Gastrocnemius medialis (tissue), 4 donors: ENCODE measurements at regions not wholly inside any gene's neighbourhood (a gene's known extent, or its start where the extent isn't known, plus 50 kb on each side); places are given as distances from the start of the nearest gene placed in this dataset.

ENCODE experiments used
- POLR2A ChIP-seq, 2 donors: fragments of 450-650 bp; IDR thresholded peaks; one replicate each; pipeline ENCODE4 v1.6.1; 2017; ENCODE audit warnings: antibody characterized with exemption in 2 of 2, mild to moderate bottlenecking in 2 of 2, moderate library complexity in 2 of 2
- TF ChIP-seq, protein P1 (sequence below), 5 experiments: fragments of 450-650 bp in 3 of 5; fragments of 200-600 bp in 2 of 5; sonication (generic) in 2 of 5; IDR thresholded peaks in 4 of 5; conservative IDR thresholded peaks in 1 of 5; 1 replicate in 4 of 5; 2 replicates in 1 of 5; pipeline ENCODE4 v1.5.1; 2016 to 2019; ENCODE audit warnings: antibody characterized with exemption in 5 of 5, mild to moderate bottlenecking in 3 of 5, moderate library complexity in 3 of 5

DNA sequence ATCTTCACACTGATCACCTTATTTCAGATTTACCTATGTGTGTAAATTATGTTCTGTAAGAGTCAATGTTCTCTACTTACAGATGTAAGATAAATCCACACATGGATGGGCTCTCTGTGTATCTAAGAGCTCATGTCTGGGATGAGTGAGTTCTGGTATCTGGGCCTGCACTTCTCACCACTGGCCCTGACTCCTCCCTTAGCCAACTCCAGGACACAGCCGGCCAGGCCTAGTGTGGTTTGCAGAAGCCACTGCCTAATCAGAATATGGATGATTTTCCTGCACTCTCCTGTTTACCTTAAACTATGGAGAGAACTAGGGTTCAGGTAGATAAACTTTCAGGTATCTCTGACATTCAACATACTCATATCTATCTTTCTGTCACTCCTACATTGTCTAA, 1284.8 kb downstream of the TMEM121 start:
- TF ChIP-seq POLR2A (IDR thresholded peaks at IDR 0.05): no peak
- TF ChIP-seq, protein P1, sequence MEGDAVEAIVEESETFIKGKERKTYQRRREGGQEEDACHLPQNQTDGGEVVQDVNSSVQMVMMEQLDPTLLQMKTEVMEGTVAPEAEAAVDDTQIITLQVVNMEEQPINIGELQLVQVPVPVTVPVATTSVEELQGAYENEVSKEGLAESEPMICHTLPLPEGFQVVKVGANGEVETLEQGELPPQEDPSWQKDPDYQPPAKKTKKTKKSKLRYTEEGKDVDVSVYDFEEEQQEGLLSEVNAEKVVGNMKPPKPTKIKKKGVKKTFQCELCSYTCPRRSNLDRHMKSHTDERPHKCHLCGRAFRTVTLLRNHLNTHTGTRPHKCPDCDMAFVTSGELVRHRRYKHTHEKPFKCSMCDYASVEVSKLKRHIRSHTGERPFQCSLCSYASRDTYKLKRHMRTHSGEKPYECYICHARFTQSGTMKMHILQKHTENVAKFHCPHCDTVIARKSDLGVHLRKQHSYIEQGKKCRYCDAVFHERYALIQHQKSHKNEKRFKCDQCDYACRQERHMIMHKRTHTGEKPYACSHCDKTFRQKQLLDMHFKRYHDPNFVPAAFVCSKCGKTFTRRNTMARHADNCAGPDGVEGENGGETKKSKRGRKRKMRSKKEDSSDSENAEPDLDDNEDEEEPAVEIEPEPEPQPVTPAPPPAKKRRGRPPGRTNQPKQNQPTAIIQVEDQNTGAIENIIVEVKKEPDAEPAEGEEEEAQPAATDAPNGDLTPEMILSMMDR (IDR thresholded peaks at IDR 0.05 in 4 of 5, conservative IDR thresholded peaks at IDR 0.05 in 1 of 5): no peak
